Panc1 (cell line): ENCODE measurements at regions not wholly inside any gene's neighbourhood (a gene's known extent, or its start where the extent isn't known, plus 50 kb on each side); places are given as distances from the start of the nearest gene placed in this dataset.

Source experiments
- ATAC-seq: fragments of 200-7000 bp; cut with Tn5 transposase; 2 replicates; pipeline ENCODE4 v1.9.1; 2020; ENCODE audit warnings: mild to moderate bottlenecking, moderate library complexity
- BruUV-seq: library from RNA; stranded (reverse); fragments of 400-500 nt; replicated peaks from 2 replicates; lab custom pipeline; 2021; lab: Mats Ljungman, UMichigan
- CTCF ChIA-PET: fragments of 300-600 bp; sonication (Branson Sonifier 250); formaldehyde crosslinking; loops from one replicate; lab custom pipeline; 2022; ENCODE audit warnings: antibody characterized with exemption; lab: Charles Lee
- POLR2A ChIA-PET: fragments of 300-600 bp; sonication (Branson Sonifier 250); formaldehyde crosslinking; loops from one replicate; lab custom pipeline; 2022; ENCODE audit warnings: antibody characterized with exemption; lab: Charles Lee
- DNase-seq: peaks from one replicate; pipeline ENCODE4 v3.0.0-alpha.2; 2010; ENCODE audit warnings: low read depth, low spot score
- H3K27ac ChIP-seq: 2 replicates; pipeline ENCODE4 v1.5.1; 2011; ENCODE audit warnings: mild to moderate bottlenecking, low read length, inconsistent platforms
- H3K27me3 ChIP-seq: fragments of 200-500 bp; sonication (Bioruptor generic); 2 replicates; pipeline ENCODE4 v1.6.0; 2014; ENCODE audit warnings: low read length, inconsistent platforms; ENCODE audit not compliant: control insufficient read depth, insufficient read depth
- H3K36me3 ChIP-seq: fragments of 200-500 bp; sonication (Bioruptor generic); 2 replicates; pipeline ENCODE4 v1.5.1; 2014; ENCODE audit warnings: inconsistent platforms, mild to moderate bottlenecking, low read length, moderate library complexity; ENCODE audit not compliant: control insufficient read depth, insufficient read depth
- H3K4me1 ChIP-seq: 2 replicates; pipeline ENCODE4 v1.5.1; 2011; ENCODE audit warnings: inconsistent platforms, mild to moderate bottlenecking, low read length, moderate library complexity; ENCODE audit not compliant: control insufficient read depth, insufficient read depth
- H3K4me3 ChIP-seq, 2 experiments: 2 replicates each; pipeline ENCODE4 v1.5.1; 2011 to 2012; ENCODE audit warnings: low read depth in 2 of 2, low read length in 2 of 2, mild to moderate bottlenecking in 2 of 2, inconsistent platforms in 1 of 2, moderate library complexity in 1 of 2
- H3K9me3 ChIP-seq: fragments of 200-500 bp; sonication (Bioruptor generic); 2 replicates; pipeline ENCODE4 v1.5.1; 2014; ENCODE audit warnings: low read depth, mild to moderate bottlenecking, inconsistent platforms, low read length, moderate library complexity; ENCODE audit not compliant: control insufficient read depth, insufficient read depth
- POLR2AphosphoS5 ChIP-seq: IDR thresholded peaks from 2 replicates; pipeline ENCODE4 v1.6.1; 2012; ENCODE audit warnings: mild to moderate bottlenecking, low read depth, low read length, moderate library complexity
- SIN3A ChIP-seq: IDR thresholded peaks from 2 replicates; pipeline ENCODE4 v1.6.1; 2012; ENCODE audit warnings: low read depth, mild to moderate bottlenecking, low read length, moderate library complexity, borderline replicate concordance; ENCODE audit not compliant: insufficient read depth
- TCF7L2 ChIP-seq: IDR thresholded peaks from 2 replicates; pipeline ENCODE4 v1.6.1; 2011; ENCODE audit warnings: mild to moderate bottlenecking, low read depth, low read length, inconsistent platforms
- in situ Hi-C: cut with HindIII; loops from 2 replicates; pipeline ENCODE4 v1.10.0; 2016; ENCODE audit warnings: low sequenced_read_pairs, low pct_unique_long_range_greater_than_20kb
- intact Hi-C: fragments of 100-400 bp; cut with micrococcal nuclease; formaldehyde crosslinking; loops from one replicate; pipeline ENCODE4 v1.10.0; 2022; ENCODE audit not compliant: unreplicated experiment
- TF ChIP-seq, protein P1 (sequence below): fragments of 450-650 bp; IDR thresholded peaks from 2 replicates; pipeline ENCODE4 v1.5.1; 2017; ENCODE audit warnings: mild to moderate bottlenecking
- TF ChIP-seq, protein P2 (sequence below), 2 experiments: IDR thresholded peaks; 2 replicates each; pipeline ENCODE4 v1.6.1; 2011 to 2012; ENCODE audit warnings: low read depth in 2 of 2, control low read depth in 1 of 2, low read length in 1 of 2, mild to moderate bottlenecking in 1 of 2, moderate library complexity in 1 of 2; ENCODE audit not compliant: insufficient read depth in 1 of 2

GRCh38 chr20:54875307-54875706, 399.9 kb downstream of the DOK5 start:
- H3K27me3 ChIP-seq: no peaks in the 10 kb centered on the region
- no peaks in the 10 kb centered on the region for H3K36me3 ChIP-seq
- intact Hi-C loops (no loop called here), in situ Hi-C loops (no loop called here)
- no peak for ATAC-seq
- ChIA-PET POLR2A (no interaction called here), CTCF (no interaction called here)
- no peak overlapping the region for H3K4me3 ChIP-seq
- BruUV-seq: no TSS peak
- no peaks in the 10 kb centered on the region for H3K9me3 ChIP-seq
- no peak for DNase-seq
- TF ChIP-seq, protein P1, sequence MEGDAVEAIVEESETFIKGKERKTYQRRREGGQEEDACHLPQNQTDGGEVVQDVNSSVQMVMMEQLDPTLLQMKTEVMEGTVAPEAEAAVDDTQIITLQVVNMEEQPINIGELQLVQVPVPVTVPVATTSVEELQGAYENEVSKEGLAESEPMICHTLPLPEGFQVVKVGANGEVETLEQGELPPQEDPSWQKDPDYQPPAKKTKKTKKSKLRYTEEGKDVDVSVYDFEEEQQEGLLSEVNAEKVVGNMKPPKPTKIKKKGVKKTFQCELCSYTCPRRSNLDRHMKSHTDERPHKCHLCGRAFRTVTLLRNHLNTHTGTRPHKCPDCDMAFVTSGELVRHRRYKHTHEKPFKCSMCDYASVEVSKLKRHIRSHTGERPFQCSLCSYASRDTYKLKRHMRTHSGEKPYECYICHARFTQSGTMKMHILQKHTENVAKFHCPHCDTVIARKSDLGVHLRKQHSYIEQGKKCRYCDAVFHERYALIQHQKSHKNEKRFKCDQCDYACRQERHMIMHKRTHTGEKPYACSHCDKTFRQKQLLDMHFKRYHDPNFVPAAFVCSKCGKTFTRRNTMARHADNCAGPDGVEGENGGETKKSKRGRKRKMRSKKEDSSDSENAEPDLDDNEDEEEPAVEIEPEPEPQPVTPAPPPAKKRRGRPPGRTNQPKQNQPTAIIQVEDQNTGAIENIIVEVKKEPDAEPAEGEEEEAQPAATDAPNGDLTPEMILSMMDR: no peak
- TF ChIP-seq TCF7L2 (no peak), SIN3A (no peak), POLR2AphosphoS5 (no peak)
- TF ChIP-seq, protein P2, sequence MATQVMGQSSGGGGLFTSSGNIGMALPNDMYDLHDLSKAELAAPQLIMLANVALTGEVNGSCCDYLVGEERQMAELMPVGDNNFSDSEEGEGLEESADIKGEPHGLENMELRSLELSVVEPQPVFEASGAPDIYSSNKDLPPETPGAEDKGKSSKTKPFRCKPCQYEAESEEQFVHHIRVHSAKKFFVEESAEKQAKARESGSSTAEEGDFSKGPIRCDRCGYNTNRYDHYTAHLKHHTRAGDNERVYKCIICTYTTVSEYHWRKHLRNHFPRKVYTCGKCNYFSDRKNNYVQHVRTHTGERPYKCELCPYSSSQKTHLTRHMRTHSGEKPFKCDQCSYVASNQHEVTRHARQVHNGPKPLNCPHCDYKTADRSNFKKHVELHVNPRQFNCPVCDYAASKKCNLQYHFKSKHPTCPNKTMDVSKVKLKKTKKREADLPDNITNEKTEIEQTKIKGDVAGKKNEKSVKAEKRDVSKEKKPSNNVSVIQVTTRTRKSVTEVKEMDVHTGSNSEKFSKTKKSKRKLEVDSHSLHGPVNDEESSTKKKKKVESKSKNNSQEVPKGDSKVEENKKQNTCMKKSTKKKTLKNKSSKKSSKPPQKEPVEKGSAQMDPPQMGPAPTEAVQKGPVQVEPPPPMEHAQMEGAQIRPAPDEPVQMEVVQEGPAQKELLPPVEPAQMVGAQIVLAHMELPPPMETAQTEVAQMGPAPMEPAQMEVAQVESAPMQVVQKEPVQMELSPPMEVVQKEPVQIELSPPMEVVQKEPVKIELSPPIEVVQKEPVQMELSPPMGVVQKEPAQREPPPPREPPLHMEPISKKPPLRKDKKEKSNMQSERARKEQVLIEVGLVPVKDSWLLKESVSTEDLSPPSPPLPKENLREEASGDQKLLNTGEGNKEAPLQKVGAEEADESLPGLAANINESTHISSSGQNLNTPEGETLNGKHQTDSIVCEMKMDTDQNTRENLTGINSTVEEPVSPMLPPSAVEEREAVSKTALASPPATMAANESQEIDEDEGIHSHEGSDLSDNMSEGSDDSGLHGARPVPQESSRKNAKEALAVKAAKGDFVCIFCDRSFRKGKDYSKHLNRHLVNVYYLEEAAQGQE (IDR thresholded peaks at IDR 0.05; ENCODE audit: insufficient read depth in 1 of 2, low read depth in 2 of 2, low read length in 1 of 2): no peak
- no peaks in the 10 kb centered on the region for H3K4me1 ChIP-seq
- no peak overlapping the region for H3K27ac ChIP-seq

DNA sequence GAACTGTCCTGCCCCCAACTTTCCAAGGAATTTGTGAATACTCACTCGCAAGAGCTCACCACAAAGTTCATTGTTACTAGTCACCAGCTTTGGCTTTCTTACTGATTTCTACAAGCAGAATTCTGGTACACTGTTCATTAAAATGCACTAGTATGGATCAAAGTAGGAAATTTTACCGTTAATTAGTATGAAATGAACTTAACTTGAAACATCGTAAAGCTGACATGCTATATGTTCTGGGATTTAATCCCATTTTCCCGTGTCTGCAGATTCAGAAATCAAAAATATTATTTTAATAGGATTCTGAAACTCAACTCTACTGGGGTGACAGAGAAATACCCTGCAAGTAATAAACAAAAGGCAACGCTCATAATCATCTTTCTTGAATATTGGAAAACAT, 399.3 kb downstream of the DOK5 start:
- ChIA-PET POLR2A (interaction anchor here (0.6 kb wide), 1 partner anchor 47 kb away, joined by 4 read pairs; no protein-coding TSS in a partner anchor), CTCF (no interaction called here)
- DNase-seq (no peak), ATAC-seq (no peak)
- H3K9me3 ChIP-seq: no peaks in the 10 kb centered on the region
- intact Hi-C loops: no loop called here
- TF ChIP-seq, protein P2 (IDR thresholded peaks at IDR 0.05; ENCODE audit: insufficient read depth in 1 of 2, low read depth in 2 of 2, low read length in 1 of 2): no peak
- TF ChIP-seq, protein P1: no peak
- TF ChIP-seq TCF7L2 (no peak), SIN3A (no peak), POLR2AphosphoS5 (no peak)
- no peaks in the 10 kb centered on the region for H3K27me3 ChIP-seq
- in situ Hi-C loops: no loop called here
- BruUV-seq: no TSS peak
- H3K36me3 ChIP-seq: no peaks in the 10 kb centered on the region
- H3K27ac ChIP-seq: no peak overlapping the region
- H3K4me3 ChIP-seq: no peak overlapping the region
- no peaks in the 10 kb centered on the region for H3K4me1 ChIP-seq
